Stimulated activated CD4-positive, alpha-beta T cell treated with anti-CD3 and anti-CD28 coated beads, Interleukin-4, amount 100 ng/mL, for 1 hour (primary cell): ENCODE measurements at regions not wholly inside any gene's neighbourhood (a gene's known extent, or its start where the extent isn't known, plus 50 kb on each side); places are given as distances from the start of the nearest gene placed in this dataset.
"Not testable (repeated sequence)": the region's sequence is repeated elsewhere in the genome, so short reads cannot be mapped to it uniquely, and the experiment has no call there.

Source experiments
- DNase-seq: peaks from one replicate; pipeline ENCODE4 v3.0.0-alpha.2; 2020

- DNase-seq = no peak
Measured at GRCh38 chr11:82191695-82192094, 542.0 kb downstream of the FAM181B start.

GRCh38 chr11:82185925-82186324, 547.7 kb downstream of the FAM181B start:
- DNase-seq = no peak

- DNase-seq = no peak
Measured at GRCh38 chr11:82184966-82185365, 548.7 kb downstream of the FAM181B start.

GRCh38 chr11:82183346-82183745, 550.3 kb downstream of the FAM181B start:
- no peak for DNase-seq

- not testable (repeated sequence) for DNase-seq
Measured at GRCh38 chr11:82182697-82183096, 551.0 kb downstream of the FAM181B start.

- DNase-seq = not testable (repeated sequence)
Measured at GRCh38 chr11:82181796-82182195, 551.9 kb downstream of the FAM181B start.

- DNase-seq = no peak
Measured at GRCh38 chr11:82176945-82177344, 556.7 kb downstream of the FAM181B start.

GRCh38 chr11:82176365-82176764, 557.3 kb downstream of the FAM181B start:
- no peak for DNase-seq

- DNase-seq = no peak
Measured at GRCh38 chr11:82174610-82175009, 559.1 kb downstream of the FAM181B start.

- DNase-seq = no peak
Measured at GRCh38 chr11:82146789-82147188, 586.9 kb downstream of the FAM181B start.

- DNase-seq = no peak
Measured at GRCh38 chr11:82118946-82119345, 614.7 kb downstream of the FAM181B start.

GRCh38 chr11:82117362-82117761, 616.3 kb downstream of the FAM181B start:
- no peak for DNase-seq

- no peak for DNase-seq
Measured at GRCh38 chr11:82105331-82105998, 628.2 kb downstream of the FAM181B start.

- DNase-seq = no peak
Measured at GRCh38 chr11:82092904-82093303, 640.8 kb downstream of the FAM181B start.

GRCh38 chr11:82089426-82089825, 644.2 kb downstream of the FAM181B start:
- no peak for DNase-seq

GRCh38 chr11:82085493-82085892, 648.2 kb downstream of the FAM181B start:
- no peak for DNase-seq

- DNase-seq = no peak
Measured at GRCh38 chr11:82082976-82083375, 650.7 kb downstream of the FAM181B start.

GRCh38 chr11:82080160-82080559, 653.5 kb downstream of the FAM181B start:
- no peak for DNase-seq

- no peak for DNase-seq
Measured at GRCh38 chr11:82076126-82076525, 657.5 kb downstream of the FAM181B start.

GRCh38 chr11:82059505-82059904, 674.2 kb downstream of the FAM181B start:
- no peak for DNase-seq

GRCh38 chr11:82056450-82056849, 677.2 kb downstream of the FAM181B start:
- DNase-seq = no peak

GRCh38 chr11:82049199-82049598, 684.5 kb downstream of the FAM181B start:
- DNase-seq = no peak

- no peak for DNase-seq
Measured at GRCh38 chr11:82047200-82047599, 686.5 kb downstream of the FAM181B start.

- no peak for DNase-seq
Measured at GRCh38 chr11:82046778-82047177, 686.9 kb downstream of the FAM181B start.

GRCh38 chr11:82045748-82046457, 687.8 kb downstream of the FAM181B start:
- no peak for DNase-seq
